ENCODE measurements at regions not wholly inside any gene's neighbourhood (a gene's known extent, or its start where the extent isn't known, plus 50 kb on each side); places are given as distances from the start of the nearest gene placed in this dataset.
"Not testable (repeated sequence)": the region's sequence is repeated elsewhere in the genome, so short reads cannot be mapped to it uniquely, and the experiment has no call there.

DNA sequence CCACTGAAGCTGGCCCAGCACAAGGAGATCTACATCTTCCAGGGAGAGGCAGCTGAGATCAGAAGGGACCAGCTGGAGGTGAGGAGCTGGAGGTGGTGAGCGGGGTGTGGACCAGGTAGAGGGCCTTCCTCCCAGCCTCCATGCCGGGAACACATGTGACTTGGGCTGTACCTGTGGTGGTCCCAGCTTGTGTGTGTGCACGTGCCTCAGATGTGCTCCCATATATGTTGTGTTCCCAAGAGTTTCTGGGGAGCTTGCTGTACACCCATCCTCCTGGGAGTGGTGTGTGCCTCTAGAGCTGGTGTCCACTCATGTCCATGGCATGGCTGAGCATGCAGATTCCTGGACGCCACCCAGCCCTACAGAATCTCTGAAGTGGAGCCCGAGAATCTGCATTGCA, 183.7 kb upstream of the AKAP13 start:
- not testable (repeated sequence) for DNase-seq (ENCODE audit: low read depth)

DNA sequence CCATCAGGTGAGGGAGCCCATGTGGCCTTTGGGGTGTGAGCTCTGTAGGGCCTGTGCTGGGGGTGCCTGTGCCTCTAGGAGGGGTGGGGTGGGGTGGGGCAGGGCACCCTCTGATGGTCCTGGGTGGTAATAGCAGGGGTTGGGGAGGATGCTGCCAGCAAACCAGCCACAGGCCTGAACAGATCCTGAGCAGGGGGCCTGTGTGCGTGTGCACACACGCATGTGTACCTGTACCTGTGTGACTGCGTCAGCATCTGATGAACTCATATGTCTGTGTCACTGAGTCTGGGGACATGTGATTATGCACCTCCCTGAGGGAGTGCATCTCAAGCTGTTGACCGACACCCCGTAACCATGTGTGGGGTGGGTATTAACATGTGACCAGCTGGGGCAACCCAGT, 182.8 kb upstream of the AKAP13 start:
- DNase-seq (ENCODE audit: low read depth): not testable (repeated sequence)

GRCh38 chr15:85198432-85198831, 182.0 kb upstream of the AKAP13 start:
- DNase-seq (ENCODE audit: low read depth): not testable (repeated sequence)

GRCh38 chr15:85200215-85200614, 180.2 kb upstream of the AKAP13 start:
- DNase-seq (ENCODE audit: low read depth): not testable (repeated sequence)

DNA sequence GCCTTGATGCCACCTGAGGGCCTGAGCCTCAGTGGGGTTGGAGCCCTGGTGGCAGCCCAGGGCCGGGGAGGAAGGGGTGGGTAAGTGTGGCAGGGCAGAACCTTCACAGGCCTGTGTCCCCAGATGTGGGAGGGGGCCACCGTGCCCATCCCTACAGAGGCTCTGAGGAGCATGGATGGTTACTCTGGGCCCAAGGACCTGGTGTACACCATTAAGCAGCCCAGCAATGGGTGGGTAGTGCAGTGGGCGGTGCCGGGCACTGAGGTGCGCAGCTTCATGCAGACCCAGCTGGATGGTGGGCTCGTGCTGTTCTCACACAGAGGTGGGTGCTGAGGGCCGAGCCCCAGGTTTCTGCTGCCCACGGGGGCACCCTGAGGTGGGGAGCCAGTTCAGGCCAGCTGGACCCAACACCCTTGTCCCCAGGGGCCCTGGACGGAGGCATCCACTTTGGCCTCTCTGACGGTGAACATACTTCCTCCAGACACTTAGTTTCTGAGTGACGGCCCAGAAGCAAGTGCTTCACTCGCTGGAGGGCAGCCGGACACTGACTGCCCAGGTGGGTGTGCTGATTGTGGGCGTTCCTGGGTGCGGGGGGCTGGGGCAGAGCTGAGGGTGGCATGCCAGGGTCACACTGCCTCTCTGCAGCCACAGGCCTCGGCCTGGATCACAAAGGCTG, 179.1 kb upstream of the AKAP13 start:
- not testable (repeated sequence) for DNase-seq (ENCODE audit: low read depth)

DNA sequence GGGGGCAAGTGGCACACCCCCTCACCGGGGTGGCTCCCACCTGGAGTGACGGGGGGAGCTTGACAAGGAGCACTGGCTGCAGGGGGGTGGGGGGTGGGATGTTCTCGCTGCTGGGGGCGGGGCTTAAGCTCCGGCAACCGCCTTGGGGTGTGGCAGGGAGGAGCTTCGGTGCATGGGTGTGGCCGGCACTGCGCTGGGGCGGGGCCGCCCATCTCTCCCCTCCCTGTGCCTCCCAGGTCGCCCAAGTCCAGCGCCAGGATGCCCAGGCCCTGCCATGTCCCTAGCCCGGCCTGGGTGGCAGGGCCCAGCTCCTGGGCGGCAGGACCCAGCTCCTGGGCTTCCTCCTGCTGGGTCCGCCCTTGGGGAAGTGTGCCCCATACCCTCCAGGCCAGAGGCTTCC, 175.9 kb upstream of the AKAP13 start:
- not testable (repeated sequence) for DNase-seq (ENCODE audit: low read depth)

- DNase-seq (ENCODE audit: low read depth): not testable (repeated sequence)
Observed at GRCh38 chr15:85233791-85234325, 146.5 kb upstream of the AKAP13 start.

- DNase-seq (ENCODE audit: low read depth): not testable (repeated sequence)
Observed at GRCh38 chr15:85234450-85235196, 145.8 kb upstream of the AKAP13 start.

DNA sequence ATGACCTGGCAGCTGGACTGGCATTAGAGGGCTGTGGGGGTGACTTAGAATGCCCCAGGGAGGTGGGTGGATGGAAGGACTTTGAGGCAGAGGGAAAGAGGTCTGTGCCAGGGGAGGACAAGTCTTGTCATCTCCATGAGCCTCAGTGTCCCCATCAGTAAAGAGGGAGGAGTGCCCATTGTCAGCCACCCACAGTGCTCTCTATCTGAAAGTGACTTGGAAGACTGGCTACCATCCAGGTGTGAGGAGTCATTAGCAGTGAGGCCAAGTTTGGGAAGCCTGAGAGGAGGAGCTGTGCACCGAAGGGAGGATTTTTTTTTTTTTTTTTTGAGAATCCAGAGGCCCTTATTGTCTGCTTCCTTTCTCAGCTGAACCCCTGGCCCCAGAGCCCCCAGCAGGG, 136.3 kb upstream of the AKAP13 start:
- DNase-seq (ENCODE audit: low read depth): not testable (repeated sequence)

DNA sequence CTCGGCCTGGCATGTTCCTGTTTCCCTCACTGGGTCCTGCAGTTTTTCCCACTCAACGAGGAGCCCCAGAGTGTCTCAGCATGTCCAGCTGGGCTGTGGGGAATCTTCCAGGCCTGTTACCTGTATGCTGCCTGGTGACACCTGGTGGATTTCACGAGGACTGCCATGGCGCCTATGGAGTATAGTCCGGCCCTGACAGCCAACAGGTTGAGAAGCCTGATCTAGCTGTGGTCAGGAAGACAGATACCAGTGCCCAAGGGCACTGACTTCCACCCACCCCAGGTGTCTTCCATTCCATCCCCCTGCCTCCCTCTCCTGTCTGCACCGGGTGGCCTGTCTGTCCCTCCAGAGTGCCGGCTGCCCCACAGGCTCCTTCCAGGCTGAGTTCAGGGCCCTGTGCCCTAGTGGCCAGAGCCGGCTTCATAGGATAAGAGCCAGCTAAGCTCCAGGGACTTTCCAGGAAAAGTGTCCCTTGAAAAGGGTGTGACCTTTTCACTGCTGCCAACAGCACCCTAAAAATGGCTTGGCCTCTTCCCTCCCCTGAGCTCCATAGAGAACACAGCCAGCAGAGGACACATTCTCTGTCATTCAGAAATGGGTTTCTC, 129.4 kb upstream of the AKAP13 start:
- not testable (repeated sequence) for DNase-seq (ENCODE audit: low read depth)

DNA sequence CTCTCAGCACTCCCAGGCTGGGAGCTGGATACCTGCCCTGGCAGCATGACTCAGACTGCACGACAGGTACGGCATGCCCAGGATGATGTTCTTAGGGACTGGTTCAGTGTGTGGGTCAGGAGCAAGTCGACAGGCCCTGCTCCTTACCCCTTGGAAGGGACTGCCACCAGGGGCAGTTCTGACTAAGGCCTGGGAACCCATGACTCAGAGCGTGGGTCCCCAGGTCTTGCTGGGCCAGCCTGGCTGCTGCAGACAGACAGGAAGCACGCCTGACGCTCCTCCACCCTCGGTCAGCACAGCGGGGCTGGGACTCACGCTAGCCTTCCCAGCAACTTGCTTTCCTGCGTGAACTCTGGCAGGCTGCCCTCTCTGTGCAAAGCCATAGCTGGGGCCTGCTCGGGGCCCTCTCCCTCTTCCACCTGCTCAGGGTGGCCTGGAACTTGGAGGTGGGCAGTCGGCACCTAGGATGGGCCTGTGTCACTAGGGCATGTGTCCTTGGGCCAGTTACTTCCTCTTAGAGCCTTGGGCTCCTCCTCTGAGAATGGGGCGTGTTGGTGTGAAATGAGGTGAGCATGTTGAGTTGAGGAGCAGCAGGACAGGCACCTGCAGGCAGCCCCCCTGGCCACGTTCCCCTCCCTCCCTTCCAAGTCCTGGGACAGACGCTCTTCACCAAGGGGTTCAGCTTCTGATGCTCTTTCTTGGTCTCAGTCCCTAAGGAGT, 127.0 kb upstream of the AKAP13 start:
- DNase-seq (ENCODE audit: low read depth): not testable (repeated sequence)

DNA sequence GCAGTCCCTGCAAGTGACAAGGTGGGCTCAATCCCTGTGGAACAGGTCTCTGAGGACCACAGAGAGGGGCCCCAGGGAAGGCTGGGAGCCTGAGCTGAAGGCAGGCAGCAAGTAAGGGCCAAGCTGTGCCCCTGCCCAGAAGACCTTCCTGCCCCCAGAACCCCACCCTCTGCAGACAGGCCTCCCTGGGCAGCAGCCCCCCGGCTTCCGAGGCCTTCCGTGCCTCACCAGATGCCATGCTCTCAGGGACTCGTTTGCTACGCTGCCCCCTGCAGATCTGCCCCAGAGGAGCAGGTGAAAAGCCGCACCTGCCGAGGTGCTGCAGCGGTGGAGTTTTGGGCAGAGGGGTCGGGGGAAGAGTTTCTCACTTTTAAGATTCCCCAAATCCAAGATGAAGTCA, 125.4 kb upstream of the AKAP13 start:
- DNase-seq (ENCODE audit: low read depth): not testable (repeated sequence)

DNA sequence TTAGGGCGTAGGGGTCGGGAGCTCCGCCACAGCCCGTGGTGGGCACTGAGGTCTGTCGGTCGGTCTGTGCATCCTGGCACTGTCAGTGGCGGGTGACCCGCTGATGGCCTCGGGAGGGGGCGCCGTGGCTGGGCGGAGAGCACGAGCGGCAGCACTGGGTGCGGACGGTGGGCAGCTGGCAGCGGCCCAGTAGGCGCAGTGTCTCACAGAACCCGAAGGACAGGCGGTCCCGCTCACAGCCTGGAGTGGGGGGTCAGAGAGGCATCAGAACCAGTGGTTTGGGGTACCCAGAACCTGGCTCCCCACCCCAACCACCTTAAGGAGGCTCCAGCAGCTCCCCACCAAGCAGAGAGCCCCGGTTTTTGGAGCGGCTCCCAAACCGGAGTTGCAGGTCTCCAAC, 124.9 kb upstream of the AKAP13 start:
- DNase-seq (ENCODE audit: low read depth): not testable (repeated sequence)

GRCh38 chr15:85256009-85256997, 124.1 kb upstream of the AKAP13 start:
- DNase-seq (ENCODE audit: low read depth): not testable (repeated sequence)

- not testable (repeated sequence) for DNase-seq (ENCODE audit: low read depth)
Observed at GRCh38 chr15:85258062-85258445, 122.3 kb upstream of the AKAP13 start.

GRCh38 chr15:85258559-85259209, 121.7 kb upstream of the AKAP13 start:
- not testable (repeated sequence) for DNase-seq (ENCODE audit: low read depth)

- DNase-seq (ENCODE audit: low read depth): not testable (repeated sequence)
Observed at GRCh38 chr15:85260526-85260925, 119.9 kb upstream of the AKAP13 start.

- DNase-seq (ENCODE audit: low read depth): not testable (repeated sequence)
Observed at GRCh38 chr15:85262461-85263055, 117.8 kb upstream of the AKAP13 start.

GRCh38 chr15:85263842-85264440, 116.5 kb upstream of the AKAP13 start:
- DNase-seq (ENCODE audit: low read depth): not testable (repeated sequence)
